ENCODE measurements at regions not wholly inside any gene's neighbourhood (a gene's known extent, or its start where the extent isn't known, plus 50 kb on each side); places are given as distances from the start of the nearest gene placed in this dataset. TPM values are rescaled to one million over a fixed set of nuclear protein-coding genes. Genes with fewer than 3 reads are reported as not detected.
"Not testable (repeated sequence)": the region's sequence is repeated elsewhere in the genome, so short reads cannot be mapped to it uniquely, and the experiment has no call there.

GRCh38 chr13:87553142-87553541 is 118.0 kb upstream of the SLITRK5 start:
- DNase-seq: no peak

DNA sequence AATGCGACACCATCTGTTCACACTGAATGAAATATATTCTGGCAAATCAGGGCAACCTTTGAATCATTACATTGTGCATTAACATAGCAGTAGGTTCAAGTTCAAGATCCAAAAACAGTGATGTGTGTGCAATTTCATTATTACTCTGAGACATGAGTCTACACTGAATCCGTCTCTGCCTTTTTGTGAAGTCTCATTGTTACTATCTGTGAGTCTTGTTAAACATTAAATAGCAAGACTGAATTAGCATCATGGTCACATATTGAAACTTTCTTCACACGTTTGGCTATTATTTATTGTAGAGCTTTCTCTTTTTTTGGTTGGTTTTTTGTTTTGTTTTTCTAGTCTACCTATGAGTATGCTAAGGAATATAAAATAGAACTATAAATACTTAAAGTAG is 117.1 kb upstream of the SLITRK5 start:
- no peak for DNase-seq

DNA sequence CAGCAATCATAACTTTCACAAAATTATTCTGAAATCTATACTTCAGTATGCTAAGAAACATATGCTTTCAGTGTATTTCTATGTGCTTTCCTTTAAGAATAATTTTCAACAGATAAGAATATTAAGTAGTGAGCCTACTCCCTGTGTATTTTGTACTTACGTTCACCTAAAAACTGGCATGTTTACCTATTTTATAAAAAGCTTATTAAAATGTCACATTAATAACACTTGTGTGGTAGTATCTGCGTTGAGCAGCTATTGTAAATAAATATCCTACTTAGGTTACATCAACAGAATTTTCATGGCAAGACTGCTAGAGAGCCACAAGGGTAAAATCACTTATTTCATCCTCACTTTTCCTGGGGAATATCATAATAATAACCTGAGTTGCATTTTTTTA is 113.4 kb upstream of the SLITRK5 start:
- no peak for DNase-seq

- DNase-seq: not testable (repeated sequence)
These were observed 109.6 kb upstream of the SLITRK5 start for GRCh38 chr13:87561580-87561979.

DNA sequence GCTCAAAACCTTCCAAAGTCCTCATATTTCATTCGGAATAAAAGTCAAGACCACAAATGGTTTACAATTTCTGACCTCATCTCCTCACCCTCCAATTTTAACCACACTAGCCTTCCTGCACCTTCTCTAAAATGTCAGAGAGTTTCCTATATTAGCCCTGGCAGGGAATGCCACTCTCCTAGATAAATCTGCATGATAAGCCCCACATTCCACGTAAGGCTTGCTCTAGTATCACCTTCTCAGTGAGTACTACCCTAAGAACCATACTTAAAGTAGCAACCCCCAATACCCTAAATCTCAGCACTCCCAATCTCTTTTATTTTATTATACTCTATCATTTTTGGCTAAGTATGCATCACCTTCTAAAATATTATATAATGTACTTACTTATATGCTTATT is 100.5 kb upstream of the SLITRK5 start:
- DNase-seq: no peak

DNA sequence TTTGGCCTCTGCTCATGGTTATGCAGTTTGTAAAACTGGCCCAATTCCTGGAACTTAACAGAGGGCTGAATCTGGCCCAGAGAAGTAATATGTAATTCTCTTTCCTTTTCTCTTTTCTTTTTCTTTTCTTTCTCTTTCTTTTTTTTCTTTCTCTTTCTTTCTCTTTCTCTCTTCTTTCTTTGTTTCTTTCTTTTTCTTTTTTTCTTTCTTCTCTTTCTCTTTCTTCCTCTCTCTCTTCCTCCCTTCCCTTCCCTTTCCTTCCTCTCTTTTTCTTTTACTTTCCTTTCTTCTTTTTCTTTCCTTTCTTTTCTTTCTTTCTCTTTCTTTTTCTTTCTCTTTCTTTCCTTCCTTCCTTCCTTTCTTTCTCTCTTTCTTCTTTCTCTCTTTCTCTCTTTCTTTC is 88.8 kb upstream of the SLITRK5 start:
- DNase-seq: no peak

DNA sequence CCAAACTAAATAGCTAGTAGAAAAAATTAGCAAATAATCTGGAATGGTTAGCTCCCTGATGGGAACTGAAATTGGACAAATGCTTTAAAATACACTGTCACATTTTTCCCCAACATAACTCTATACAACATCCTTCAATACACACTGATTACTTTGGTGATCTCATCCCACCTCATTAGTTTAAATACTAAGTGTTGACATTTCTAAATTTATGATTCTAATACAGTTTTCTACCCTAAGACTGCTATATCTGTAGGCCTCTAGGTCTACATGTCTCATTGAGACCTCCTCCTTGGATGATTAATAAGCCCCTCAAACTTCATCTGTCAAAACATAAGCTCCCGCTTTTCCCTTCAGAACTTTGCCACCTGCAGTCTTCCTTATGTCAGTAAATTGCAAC is 80.7 kb upstream of the SLITRK5 start:
- no peak for DNase-seq

DNA sequence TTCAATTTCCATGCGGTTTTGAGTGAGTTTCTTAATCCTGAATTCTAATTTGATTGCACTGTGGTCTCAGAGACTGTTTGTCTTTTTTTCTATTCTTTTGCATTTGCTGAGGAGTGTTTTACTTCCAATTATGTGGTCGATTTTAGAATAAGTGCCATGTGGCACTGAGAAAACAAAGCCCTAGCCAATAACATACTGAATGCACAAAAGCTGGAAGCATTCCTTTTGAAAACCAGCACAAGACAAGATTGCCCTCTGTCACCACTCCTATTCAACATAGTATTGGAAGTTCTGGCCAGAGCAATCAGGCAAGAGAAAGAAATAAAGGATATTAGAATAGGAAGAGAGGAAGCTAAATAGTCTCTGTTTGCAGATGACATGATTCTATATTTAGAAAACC is 66.7 kb upstream of the SLITRK5 start:
- DNase-seq: not testable (repeated sequence)

DNA sequence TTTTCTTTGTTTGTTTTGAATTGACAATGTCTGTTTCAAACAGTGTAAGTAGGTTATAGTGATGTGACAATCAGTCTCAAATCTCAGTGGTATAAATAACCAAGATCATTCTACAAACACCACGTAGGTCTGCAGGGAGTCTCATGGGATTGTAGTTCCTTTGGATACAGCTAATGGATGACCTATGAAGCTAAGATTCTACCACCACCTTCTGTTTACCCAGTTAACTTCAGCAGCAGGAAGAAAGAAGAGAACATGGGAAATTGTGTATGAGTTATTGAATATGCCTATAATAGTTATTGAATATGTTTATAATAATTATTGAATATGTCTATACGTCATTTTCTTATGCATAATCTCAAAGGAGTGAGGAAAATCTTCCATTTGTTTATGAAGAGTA is 63.9 kb upstream of the SLITRK5 start:
- DNase-seq: no peak

DNA sequence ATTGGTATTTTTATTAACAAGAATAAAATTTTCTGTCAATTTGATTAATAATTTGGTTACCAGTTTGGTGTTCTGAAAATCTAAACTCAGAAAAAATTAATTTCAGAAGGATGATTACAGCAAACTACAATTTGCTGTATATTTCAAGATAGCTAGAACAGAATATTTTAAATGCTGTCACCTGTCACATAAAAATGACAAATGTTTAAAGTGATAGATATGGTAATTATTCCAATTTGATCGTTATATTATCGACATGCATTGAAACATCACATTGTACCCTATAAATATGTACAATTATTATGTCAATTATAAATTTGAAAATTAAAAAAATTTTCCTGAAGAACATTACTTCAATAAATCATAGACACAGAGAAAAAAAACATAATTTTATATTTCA is 56.9 kb upstream of the SLITRK5 start:
- no peak for DNase-seq

Small RNAs in the stretch of these regions (small RNA-seq; reads per million reads assigned to genes)
- gene UBBP5 (ENCODE audit: low replicate concordance): not detected
